ENCODE measurements at regions not wholly inside any gene's neighbourhood (a gene's known extent, or its start where the extent isn't known, plus 50 kb on each side); places are given as distances from the start of the nearest gene placed in this dataset.

GRCh38 chr2:48205137-48205798, 109.2 kb upstream of the FOXN2 start (continued):
- TF ChIP-seq ZNF10 (CRISPR knock-in tag; IDR thresholded peaks at IDR 0.05; ENCODE audit: borderline replicate concordance, low read depth) = no peak
- TF ChIP-seq HOXD1 (CRISPR knock-in tag; IDR thresholded peaks at IDR 0.05) = no peak
- TF ChIP-seq ZNF350 (CRISPR knock-in tag; IDR thresholded peaks at IDR 0.05; ENCODE audit: borderline replicate concordance, low read depth) = 0 out of 2 replicates have a peak, but pooled peaks have one; percentile 14
- TF ChIP-seq HBP1 (CRISPR knock-in tag; IDR thresholded peaks at IDR 0.05; ENCODE audit: low read depth) = no peak
- no peak for TF ChIP-seq ZNF276 (CRISPR knock-in tag; IDR thresholded peaks at IDR 0.05; ENCODE audit: low read depth)
- no peak for TF ChIP-seq ZBTB42 (CRISPR knock-in tag; IDR thresholded peaks at IDR 0.05)
- TF ChIP-seq ZNF230 (CRISPR knock-in tag; IDR thresholded peaks at IDR 0.05) = 0 out of 2 replicates have a peak, but pooled peaks have one; percentile 36
- TF ChIP-seq KLF15 (CRISPR knock-in tag; IDR thresholded peaks at IDR 0.05; ENCODE audit: borderline replicate concordance) = 0 out of 2 replicates have a peak, but pooled peaks have one; percentile 17
- TF ChIP-seq RFX3 (CRISPR knock-in tag; IDR thresholded peaks at IDR 0.05) = no peak
- TF ChIP-seq, protein P1, sequence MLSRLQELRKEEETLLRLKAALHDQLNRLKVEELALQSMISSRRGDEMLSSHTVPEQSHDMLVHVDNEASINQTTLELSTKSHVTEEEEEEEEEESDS (CRISPR knock-in tag; IDR thresholded peaks at IDR 0.05; ENCODE audit: borderline replicate concordance) = 0 out of 2 replicates have a peak, but pooled peaks have one; percentile 30
- no peak for TF ChIP-seq CHD2 (IDR thresholded peaks at IDR 0.05; ENCODE audit: low read depth, low read length)
- TF ChIP-seq ELF3 (CRISPR knock-in tag; IDR thresholded peaks at IDR 0.05) = peak; percentile 69
- peak; percentile 39; the same call in 1 of the 2 replicates for TF ChIP-seq ZKSCAN1 (IDR thresholded peaks at IDR 0.05; ENCODE audit: low read length)
- TF ChIP-seq NCOA5 (CRISPR knock-in tag; IDR thresholded peaks at IDR 0.05) = no peak
- TF ChIP-seq POLR2AphosphoS5 (IDR thresholded peaks at IDR 0.05; ENCODE audit: low read depth, low read length) = no peak
- no peak for TF ChIP-seq MZF1 (CRISPR knock-in tag; IDR thresholded peaks at IDR 0.05; ENCODE audit: borderline replicate concordance)
- no peak for TF ChIP-seq JUND (CRISPR knock-in tag; IDR thresholded peaks at IDR 0.05)
- TF ChIP-seq ATF2 (CRISPR knock-in tag; IDR thresholded peaks at IDR 0.05) = 0 out of 2 replicates have a peak, but pooled peaks have one; percentile 16
- TF ChIP-seq ZNF839 (CRISPR knock-in tag; IDR thresholded peaks at IDR 0.05; ENCODE audit: borderline replicate concordance) = no peak
- TF ChIP-seq, protein P2, sequence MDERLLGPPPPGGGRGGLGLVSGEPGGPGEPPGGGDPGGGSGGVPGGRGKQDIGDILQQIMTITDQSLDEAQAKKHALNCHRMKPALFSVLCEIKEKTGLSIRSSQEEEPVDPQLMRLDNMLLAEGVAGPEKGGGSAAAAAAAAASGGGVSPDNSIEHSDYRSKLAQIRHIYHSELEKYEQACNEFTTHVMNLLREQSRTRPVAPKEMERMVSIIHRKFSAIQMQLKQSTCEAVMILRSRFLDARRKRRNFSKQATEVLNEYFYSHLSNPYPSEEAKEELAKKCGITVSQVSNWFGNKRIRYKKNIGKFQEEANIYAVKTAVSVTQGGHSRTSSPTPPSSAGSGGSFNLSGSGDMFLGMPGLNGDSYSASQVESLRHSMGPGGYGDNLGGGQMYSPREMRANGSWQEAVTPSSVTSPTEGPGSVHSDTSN (CRISPR knock-in tag; IDR thresholded peaks at IDR 0.05) = no peak
- TF ChIP-seq ZNF383 (CRISPR knock-in tag; IDR thresholded peaks at IDR 0.05; ENCODE audit: borderline replicate concordance) = no peak
- no peak for TF ChIP-seq IKZF4 (CRISPR knock-in tag; IDR thresholded peaks at IDR 0.05; ENCODE audit: borderline replicate concordance, low read depth, not compliant biosample characterization)
- peak; percentile 68; the same call in 1 of the 2 replicates for TF ChIP-seq RAD21 (CRISPR knock-in tag; IDR thresholded peaks at IDR 0.05)
- no peak; the same call in 1 of the 2 replicates for TF ChIP-seq ZNF17 (CRISPR knock-in tag; IDR thresholded peaks at IDR 0.05)
- no peak for TF ChIP-seq BRD4 (CRISPR knock-in tag; IDR thresholded peaks at IDR 0.05)
- TF ChIP-seq ZNF766 (CRISPR knock-in tag; IDR thresholded peaks at IDR 0.05; ENCODE audit: borderline replicate concordance) = no peak
